NCI-H510A (cell line): ENCODE measurements at regions not wholly inside any gene's neighbourhood (a gene's known extent, or its start where the extent isn't known, plus 50 kb on each side); places are given as distances from the start of the nearest gene placed in this dataset.
"Not testable (repeated sequence)": the region's sequence is repeated elsewhere in the genome, so short reads cannot be mapped to it uniquely, and the experiment has no call there.

Source experiments
- DNase-seq: peaks from one replicate; lab custom pipeline; 2025; lab: John Stamatoyannopoulos, UW

DNA sequence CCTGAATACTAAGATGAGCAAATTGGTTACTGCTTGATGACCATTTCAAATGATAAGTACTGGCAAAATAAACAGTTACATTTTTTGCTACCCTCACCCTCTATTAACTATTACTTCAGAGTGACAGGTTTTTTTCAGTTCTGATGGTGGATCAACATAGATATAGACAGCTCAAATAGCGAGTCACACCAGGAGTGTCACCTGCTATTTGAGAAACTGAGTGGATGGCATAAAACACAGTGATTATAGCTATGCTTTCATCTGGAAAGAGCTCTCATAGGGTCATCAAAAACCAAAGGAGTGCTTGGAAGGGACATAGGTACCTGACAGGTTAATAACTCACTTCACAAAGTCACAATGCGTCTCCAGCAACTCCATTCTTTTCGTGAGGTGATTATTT lies 244.5 kb upstream of the C9orf72 start:
- no peak for DNase-seq

DNA sequence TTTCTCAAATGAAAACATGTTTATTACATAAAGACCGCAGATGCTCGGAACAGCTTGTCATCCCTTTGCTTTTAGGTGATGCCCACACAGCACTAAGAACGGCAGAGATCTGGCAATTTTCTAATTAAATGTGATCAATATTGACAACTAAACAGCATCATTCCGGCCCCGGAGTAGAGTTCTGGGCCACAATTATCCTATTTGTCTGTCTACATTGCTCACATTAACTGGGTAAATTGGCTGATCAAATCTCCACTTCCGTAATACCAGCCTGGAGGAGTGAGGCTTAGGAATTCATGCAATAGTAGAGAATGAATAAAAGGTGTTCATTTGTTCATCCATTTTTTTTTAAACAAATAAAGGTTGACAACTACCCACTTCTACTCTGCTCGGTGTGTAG lies 245.1 kb upstream of the C9orf72 start:
- DNase-seq: no peak

DNA sequence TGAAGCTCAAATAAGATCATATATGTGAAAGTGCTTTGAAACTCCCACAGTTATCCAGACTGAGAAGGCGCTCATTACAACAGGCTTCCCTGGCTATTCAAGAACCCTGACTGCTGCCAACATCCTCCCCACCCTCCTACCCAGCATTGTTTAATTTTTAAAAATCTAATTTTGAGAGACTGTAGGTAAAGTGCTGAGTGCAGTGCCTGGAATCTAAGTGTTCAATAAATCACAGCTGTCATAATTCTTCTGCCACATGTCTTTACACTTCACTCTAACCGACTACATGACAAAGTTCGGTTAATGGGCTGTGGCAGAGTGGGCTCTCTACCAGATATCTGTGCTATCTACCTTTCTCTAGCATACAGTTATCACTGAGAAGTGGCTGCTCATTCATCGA lies 255.6 kb upstream of the C9orf72 start:
- DNase-seq: no peak

DNA sequence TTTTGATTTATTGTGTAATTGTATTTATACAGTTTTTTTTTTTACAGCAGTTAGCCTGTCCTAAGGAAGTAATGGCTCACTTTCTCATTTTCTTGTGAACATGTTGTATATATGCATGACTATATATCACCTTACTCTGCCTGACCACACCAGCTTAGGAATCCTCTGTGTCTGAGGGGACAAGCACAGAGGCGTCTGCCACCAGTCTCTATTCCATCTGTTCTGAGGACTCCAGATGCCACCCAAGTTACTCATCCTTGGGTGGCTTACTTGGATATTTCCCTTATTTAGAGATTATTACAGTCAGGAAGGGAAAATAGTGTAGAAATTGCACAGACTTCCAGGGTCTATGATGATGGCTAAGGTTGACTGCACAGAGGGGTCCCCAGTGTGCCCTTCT lies 256.3 kb upstream of the C9orf72 start:
- no peak for DNase-seq

DNA sequence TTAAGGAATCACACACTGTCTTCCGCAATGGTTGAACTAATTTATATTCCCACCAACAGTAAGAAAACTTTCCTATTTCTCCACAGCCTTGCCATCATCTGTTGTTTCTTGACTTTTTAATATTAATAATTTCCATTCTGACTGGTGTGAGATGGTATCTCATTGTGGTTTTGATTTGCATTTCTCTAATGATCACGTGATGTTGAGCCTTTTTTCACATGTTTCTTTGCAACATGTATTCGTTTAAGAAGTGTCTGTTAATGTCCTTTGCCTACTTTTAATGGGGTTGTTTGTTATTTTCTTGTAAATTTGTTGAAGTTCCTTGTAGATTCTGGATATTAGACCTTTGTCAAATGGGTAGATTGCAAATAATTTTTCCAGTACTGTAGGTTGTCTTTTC lies 258.8 kb upstream of the C9orf72 start:
- not testable (repeated sequence) for DNase-seq

DNA sequence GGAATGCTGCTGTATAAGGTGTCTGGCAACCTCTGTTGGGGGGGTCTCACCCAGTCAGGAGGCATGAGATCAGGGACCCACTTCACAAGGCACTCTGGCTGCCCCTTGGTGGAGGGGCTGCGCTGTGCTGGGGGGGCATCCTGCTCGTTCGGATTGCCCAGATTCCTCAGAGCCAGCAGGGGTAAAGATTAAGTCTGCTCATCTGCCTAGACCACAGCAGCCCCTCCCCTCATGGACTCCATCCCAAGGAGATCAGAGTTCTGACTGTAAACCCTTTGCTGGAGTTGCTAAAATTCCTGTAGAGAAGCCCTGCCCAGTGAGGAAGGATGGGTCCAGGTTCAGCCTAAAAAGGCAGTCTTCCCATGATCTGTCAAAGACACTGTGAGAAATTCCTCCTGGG lies 262.0 kb upstream of the C9orf72 start:
- DNase-seq: no peak

DNA sequence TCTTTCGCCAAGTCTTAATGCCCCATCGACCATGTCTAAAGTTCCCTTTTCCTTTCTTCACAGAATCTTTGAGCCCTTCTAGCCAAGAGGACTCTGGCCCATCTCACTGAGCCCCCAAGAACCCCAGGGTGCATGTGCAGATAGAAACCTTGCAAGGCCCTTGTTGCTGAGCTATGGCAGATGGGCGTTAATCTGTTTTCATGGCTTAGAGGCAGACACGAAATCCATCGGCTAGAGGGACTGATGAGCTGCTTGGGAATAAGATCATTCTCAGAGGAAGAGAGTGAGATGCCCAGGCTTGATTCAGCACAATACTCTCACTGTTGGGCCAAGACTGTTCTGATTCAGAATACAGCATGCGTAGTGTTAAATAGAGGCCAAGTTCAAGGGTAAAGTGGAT lies 262.5 kb upstream of the C9orf72 start:
- DNase-seq: no peak

DNA sequence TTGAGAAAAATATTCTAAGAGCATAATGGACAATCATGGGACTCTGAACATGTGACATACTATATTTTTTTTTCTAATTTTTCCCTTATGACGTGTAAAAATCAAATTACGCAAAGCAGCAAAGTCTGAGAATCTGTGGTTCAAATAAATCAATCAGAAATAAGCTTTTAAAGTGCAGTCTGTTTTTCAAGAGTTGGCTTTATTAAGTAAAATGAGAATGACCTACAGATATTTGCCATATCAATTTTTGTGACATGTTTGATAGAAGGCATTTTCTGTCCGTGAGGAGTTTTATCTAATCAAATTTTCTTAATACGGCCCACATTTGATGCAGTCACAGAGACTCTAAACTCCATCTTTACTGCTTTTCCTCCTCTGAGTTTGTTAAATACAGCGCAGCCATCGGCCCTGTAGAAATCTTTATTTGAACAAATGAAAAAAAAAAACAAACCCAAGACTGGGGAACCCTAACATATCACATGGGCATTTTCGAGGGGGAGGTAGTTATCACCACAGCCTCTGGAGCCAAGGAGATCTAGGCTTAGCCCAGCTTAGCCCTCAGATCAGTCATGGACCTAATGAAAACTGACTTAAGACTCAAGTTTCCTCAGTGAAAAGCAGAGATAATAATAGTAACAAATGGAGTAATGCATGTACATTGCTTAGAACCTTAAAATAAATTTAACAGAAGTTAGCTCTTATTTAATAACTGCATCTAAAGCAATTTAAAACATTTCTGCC lies 263.6 kb upstream of the C9orf72 start:
- no peak for DNase-seq

DNA sequence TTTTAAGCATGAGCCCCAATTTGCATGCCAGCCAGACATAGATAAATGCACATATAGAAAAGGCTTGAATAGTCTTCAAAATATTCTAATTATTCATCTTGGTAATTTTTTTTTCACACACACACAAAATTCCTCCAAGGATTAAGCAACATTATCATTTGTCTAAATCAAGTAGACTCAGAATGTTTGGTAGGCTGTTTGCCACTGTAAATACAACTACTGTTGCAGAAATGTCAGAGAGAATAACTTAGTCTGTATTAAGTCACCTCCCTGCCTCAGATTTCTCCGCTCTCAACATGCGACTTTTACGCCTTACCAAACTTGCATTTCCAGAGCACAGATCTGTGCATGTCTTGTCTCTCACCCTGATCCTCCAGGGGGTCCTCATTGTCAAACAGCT lies 265.6 kb upstream of the C9orf72 start:
- no peak for DNase-seq

DNA sequence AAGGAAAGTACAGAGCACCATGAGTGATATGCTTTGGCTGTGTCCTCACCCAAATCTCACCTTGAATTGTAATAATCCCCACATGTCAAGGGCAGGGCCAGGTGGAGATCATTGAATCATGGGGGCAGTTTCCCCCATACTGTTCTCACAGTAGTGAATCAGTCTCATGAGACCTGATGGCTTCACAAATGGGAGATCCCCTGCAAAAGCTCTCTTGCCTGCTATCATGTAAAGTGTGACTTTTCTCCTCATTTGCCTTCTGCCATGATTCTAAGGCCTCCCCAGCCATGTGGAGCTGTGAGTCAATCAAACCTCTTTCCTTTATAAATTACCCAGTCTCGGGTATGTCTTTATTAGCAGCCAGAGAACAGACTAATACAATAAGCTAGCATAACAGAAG lies 266.5 kb upstream of the C9orf72 start:
- not testable (repeated sequence) for DNase-seq

DNA sequence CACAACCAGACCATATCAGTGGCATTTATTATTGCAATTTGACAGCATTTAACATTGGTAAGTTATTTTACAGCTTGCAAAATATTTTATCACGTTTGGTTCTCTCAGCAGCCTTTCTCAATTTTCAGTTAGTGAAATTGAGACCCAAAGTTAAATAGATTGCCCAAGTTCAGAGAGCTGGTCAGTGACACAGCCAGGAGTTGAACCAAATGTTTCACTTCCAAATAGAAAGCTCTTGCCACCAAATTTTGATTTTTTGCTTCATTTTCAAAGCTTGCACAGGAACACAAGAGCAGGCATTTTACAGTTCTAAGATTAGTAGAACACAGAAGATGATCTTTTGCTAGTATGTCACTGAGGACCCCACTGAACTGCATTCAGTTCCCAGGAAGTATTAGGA lies 271.5 kb upstream of the C9orf72 start:
- DNase-seq: no peak

DNA sequence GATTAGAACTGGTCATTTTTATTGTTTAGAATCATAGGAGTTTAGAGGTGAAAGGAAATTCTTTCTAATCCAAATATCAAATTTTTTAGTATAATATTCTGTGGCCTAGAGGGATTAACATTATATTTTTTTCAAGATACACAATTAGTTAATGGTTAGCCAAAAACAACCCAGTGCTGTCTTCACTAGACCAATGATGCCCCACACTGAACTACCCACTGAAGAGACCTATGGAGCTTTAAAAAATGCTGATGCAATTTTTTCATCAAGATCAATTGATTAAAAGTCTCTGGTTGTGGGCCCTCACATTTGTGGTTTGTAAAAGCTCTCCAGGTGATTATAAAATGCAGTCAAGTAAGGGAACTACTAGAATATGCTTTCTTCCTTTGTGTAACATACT lies 274.1 kb upstream of the C9orf72 start:
- no peak for DNase-seq

DNA sequence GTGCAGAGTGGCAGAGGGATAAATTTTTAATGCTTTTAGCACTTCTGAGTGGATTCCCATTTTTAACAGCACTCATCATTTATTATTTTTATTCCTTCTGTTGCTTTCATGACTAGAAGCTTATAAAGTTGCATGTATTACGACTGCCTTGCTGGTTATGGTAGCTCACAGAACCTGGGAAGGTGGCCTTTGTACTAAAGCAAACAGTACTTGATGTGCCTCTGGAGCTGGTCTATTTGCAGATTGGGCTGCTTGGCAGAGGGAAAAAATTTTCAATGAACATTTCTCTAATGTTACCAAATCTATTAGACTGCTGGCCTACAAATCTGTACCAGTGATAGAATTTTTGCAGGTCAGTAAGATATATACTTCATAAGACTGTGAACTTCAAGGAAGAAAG lies 274.5 kb upstream of the C9orf72 start:
- DNase-seq: no peak

DNA sequence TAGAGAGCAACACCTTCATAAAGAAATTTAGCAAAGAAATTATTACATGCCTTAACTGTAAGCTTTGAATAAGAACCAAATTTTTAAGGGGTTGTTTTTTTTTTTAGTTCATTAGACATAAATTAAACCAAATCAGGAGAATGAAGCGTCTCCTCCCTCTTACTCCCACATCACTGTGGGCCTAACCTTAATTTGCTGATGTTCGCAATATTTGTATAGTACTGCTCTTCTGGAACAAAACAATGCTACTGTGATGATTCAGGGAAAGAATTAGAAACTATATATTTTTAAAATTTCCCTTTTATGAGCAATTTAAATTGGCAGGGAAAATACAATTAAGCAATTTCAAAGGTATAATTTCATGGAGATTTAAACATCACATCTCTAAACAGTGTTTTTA lies 275.0 kb upstream of the C9orf72 start:
- DNase-seq: no peak

DNA sequence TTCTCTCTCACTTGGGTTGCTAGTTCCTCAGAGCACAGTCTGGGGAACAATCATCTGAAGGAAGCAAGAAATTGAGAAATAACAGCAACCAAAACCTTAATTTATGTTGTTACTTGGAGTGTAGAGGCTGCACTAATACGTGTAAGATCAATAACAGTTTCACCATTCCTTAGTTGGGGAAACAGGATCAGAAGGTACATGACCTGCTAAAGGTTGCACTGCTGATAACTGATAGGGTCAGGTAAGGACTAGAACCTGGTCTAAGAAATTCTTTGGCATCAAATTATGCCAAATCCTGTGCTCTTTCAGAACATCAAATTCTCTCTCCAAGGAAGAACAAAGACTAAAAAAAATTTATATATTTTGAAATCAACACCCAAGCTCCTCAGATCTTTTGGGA lies 278.6 kb upstream of the C9orf72 start:
- no peak for DNase-seq

DNA sequence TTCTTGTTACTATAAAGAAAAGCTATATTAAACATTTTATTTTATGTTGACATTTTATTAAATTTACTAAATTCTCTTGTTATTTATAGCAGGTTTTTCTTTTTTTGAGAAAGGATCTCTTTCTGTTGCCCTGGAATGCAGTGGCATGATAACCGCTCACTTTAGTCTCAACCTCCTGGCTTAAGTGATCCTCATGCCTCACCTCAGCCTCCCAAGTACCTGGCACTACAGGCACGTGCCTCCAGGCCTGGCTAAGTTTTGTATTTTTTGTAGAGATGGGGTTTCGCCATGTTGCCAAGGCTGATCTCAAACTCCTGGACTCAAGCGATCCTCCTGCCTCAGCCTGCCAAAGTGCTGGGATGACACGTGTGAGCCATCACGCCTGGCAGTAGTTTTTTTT lies 280.2 kb upstream of the C9orf72 start:
- DNase-seq: no peak

DNA sequence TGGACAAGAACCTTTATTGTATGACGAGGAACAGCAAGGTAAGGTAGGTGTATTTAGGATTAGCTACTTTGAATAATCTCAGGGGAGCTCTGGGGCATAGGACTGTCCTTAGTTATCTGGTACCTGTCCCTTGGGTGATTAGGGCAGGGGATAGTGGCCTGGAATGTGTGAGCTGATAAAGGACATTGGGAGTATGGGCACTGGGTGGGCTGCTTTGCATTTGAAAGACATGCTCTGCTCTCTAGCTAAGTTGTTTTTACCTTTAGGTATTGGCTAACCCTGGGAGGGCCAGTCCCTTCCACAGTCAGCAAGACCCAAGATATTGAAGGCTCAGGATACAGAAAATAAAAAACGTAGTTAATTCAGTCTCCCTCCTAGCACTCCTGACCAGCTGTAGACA lies 282.8 kb upstream of the C9orf72 start:
- no peak for DNase-seq

DNA sequence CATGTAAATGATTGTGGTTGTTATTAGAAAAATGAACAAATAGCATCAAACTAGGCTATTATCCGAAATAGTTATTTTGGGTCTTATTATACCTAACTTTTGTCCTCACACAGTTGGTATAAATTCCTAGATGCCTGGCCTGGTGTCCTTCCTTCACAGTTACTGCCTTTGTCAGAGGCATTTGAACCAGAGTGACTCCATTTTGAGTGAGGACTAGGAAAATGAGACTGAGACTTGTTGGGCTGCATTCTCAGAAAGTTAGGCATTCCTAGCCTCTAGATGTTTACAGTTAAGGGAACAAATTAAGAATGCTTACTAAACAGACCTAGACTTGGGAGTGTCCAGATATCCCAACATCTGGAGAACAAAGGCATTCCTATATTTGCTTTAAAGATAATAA lies 283.5 kb upstream of the C9orf72 start:
- DNase-seq: no peak

DNA sequence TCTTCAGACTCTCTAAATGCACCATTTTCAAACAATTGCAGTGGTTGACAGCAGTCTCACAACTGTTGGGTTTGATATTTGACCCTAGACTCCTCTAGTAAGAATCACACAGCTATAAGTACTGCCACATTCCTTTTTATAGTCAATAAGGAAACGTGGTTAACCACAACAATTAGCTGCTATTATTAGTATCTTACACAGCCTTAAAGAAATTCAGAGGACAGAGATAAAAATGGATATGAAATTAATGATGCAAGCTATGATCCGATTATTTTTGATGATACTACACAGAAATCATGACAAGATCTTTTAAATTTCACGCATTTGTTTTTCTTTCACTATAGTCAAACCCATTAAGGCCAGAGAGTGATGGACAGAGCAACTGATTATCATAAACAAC lies 288.6 kb upstream of the C9orf72 start:
- DNase-seq: no peak

DNA sequence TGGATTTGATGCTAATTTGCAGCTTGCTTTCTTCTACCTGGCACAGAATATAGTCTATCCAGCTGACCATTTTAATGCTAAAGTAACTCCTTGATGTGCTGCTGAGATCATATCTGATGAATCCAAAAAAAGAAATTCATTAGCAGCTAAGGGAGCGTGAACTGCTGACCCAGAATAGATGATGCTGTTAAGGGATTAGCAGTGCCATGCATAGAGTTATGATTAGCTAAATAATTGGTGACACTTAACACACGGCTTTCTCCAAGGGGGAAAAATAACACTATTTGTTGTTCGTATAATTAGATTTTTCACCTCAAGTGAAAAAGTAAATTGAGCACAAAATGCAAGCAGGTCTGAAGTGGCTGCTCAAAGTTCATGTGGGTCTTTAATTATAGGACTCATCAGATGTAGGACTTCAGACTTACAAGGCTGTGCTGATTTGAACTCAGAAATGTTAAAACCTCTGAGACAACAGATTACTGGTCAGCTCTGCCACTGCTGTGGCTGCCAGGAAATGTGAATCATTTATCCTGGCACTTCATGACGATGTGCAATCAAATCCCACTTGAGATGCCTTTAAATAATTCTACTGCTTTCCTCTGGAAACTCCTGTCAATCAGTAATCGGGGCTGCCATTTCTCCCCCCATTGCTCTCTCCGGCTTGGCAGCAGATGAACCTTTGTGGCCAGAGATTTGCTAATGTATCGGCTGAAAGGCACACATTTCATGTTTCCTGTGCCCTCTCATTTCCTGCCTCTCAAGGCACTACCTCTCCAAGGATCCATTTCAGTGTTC lies 291.6 kb upstream of the C9orf72 start:
- DNase-seq: no peak

DNA sequence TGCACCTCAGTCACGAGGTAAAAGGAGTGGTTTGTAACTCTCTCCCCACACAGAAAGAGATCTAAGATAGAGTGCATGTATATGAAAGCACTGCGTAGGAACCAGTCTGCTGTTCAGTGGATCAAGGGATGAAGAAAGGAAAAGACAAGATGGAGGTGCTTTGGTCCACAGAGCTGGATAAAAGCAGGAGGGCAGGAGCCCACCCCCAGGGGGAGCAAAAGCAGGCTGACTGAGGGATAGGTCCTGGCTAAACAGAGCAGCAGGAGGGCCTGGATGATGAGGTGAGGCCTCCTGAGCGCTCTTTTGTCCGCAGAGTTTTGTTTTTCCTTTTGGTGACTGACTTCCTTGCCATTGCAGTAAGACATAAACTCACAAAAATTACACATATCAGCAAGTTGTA lies 293.5 kb upstream of the C9orf72 start:
- no peak for DNase-seq

DNA sequence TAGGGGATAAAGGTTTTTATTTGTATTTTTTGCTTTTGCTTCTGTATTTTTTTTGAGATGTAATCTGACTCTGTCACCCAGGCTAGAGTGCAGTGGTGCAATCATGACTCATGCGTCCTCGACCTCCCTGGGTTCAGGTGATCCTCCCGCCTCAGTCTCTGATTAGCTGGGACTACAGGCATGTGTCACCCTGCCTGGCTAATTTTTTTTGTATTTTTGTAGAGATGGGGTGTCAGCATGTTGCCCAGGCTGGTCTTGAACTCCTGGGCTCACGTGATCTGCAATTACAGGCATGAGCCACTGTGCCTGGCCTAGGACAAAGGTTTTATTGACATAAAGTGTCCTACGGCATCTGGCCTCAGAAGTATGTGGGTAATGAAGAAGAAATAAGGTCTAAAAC lies 297.1 kb upstream of the C9orf72 start:
- DNase-seq: no peak

DNA sequence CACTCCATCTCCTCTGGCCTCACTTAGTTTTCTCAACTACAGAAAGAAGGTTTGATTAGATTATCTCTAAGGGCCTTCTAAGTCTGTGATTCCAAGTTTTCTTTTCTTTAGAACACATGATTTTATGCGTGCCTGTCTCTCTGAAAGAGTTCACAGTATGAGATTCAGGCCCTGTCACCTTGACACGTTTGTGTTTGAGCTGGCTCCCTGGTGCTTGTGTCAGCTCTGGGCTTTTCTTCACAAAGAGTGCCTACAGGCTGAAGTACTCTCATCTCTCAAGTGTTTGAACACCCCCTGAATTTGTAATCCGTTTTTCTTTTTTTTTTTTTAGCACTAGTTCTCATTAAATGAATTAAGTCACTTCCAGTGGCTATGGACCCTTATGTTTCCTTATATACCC lies 306.9 kb upstream of the C9orf72 start:
- DNase-seq: no peak

DNA sequence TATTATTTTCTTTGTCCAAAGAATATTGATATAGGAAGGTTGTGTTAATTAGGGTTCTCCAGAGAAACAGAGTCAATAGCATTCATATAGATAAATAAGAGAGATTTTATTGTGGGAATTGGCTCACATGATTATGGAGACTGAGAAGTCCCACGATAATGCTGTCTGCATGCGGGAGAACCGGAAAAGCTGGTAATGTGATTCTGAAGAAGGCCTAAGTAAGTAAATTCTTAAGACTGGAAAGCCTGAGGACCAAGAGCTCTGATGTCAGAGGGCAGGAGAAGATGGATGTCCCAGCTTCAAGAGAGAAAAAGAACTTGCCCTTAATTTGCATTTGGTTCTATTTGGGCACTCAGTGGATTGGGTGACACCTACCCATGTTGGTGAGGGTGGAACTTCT lies 307.4 kb upstream of the C9orf72 start:
- DNase-seq: no peak
